PC-9 (cell line): ENCODE measurements at regions not wholly inside any gene's neighbourhood (a gene's known extent, or its start where the extent isn't known, plus 50 kb on each side); places are given as distances from the start of the nearest gene placed in this dataset.

Experiments
- CTCF ChIP-seq: fragments of 200-600 bp; sonication (generic); conservative IDR thresholded peaks from 2 replicates; pipeline ENCODE4 v1.6.1; 2017; ENCODE audit warnings: mixed run types, antibody characterized with exemption, mild to moderate bottlenecking, moderate library complexity
- EZH2 ChIP-seq: fragments of 200-600 bp; sonication (generic); IDR thresholded peaks from 2 replicates; pipeline ENCODE4 v1.8.0; 2017; ENCODE audit warnings: antibody characterized with exemption, low read depth

GRCh38 chr5:159782197-159782994 is 133.9 kb upstream of the ADRA1B start:
- TF ChIP-seq CTCF (no peak), EZH2 (no peak)
